HepG2 (cell line): ENCODE measurements at regions not wholly inside any gene's neighbourhood (a gene's known extent, or its start where the extent isn't known, plus 50 kb on each side); places are given as distances from the start of the nearest gene placed in this dataset.

Experiments used
- ATAC-seq: fragments of 200-7000 bp; cut with Tn5 transposase; 3 replicates; pipeline ENCODE4 v1.9.1; 2020; ENCODE audit warnings: mild to moderate bottlenecking, moderate library complexity
- BruUV-seq: library from RNA; stranded (reverse); fragments of 400-500 nt; replicated peaks from 2 replicates; lab custom pipeline; 2021; lab: Mats Ljungman, UMichigan
- CTCF ChIA-PET: fragments of 300-600 bp; formaldehyde crosslinking; extraction: SDS; loops from one replicate; lab custom pipeline; 2021; ENCODE audit warnings: low total read pairs, inconsistent platforms, low intra/inter-chr PET ratio; lab: Yijun Ruan, JAX
- POLR2A ChIA-PET: fragments of 350-600 bp; sonication (Branson Sonifier 250); formaldehyde crosslinking; loops from one replicate; lab custom pipeline; 2020; ENCODE audit warnings: antibody characterized with exemption, inconsistent platforms; lab: Yijun Ruan, JAX
- DNase-seq: peaks from one replicate; pipeline ENCODE4 v3.0.0-alpha.2; 2015; ENCODE audit warnings: low spot score
- FAIRE-seq: peaks from 3 replicates; lab custom pipeline; 2011; peaks lifted over from hg19 to GRCh38; lab: Jason Lieb, UNC
- H2AFZ ChIP-seq: one replicate; pipeline ENCODE4 v1.6.1; 2011; ENCODE audit warnings: low read length, inconsistent platforms
- H3K27ac ChIP-seq: fragments of 300-600 bp; 3 replicates; pipeline ENCODE4 v1.8.0; 2011; ENCODE audit warnings: mixed run types, mild to moderate bottlenecking, mixed read lengths, low read length, inconsistent platforms; ENCODE audit not compliant: insufficient read depth; ENCODE audit errors: extremely low read length
- H3K27me3 ChIP-seq, 2 experiments: fragments of 200-600 bp in 1 of 2; 2 replicates in 1 of 2; 3 replicates in 1 of 2; pipeline versions ENCODE4 v1.6.0 to v1.8.0; 2011; ENCODE audit warnings: low read length in 2 of 2, mild to moderate bottlenecking in 2 of 2, moderate library complexity in 2 of 2, inconsistent platforms in 1 of 2; ENCODE audit not compliant: insufficient read depth in 2 of 2, control insufficient read depth in 1 of 2
- H3K36me3 ChIP-seq, 2 experiments: fragments of 200-600 bp in 1 of 2; replicated peaks in 1 of 2; 2 replicates in 1 of 2; 3 replicates in 1 of 2; pipeline versions ENCODE4 v1.5.1 to v1.8.0; 2011; ENCODE audit warnings: low read length in 2 of 2, inconsistent platforms in 1 of 2; ENCODE audit not compliant: insufficient read depth in 2 of 2, control insufficient read depth in 1 of 2
- H3K4me1 ChIP-seq: 2 replicates; pipeline ENCODE4 v1.5.1; 2012; ENCODE audit warnings: low read length, inconsistent platforms; ENCODE audit not compliant: insufficient read depth
- H3K4me2 ChIP-seq: 2 replicates; pipeline ENCODE4 v1.6.0; 2011; ENCODE audit warnings: low read depth, low read length, inconsistent platforms
- H3K4me3 ChIP-seq, 3 experiments: fragments of 200-600 bp in 1 of 3; sonication (generic), shearing (Covaris generic) in 1 of 3; replicated peaks in 1 of 3; 2 replicates each; pipeline ENCODE4 v1.5.1; 2011 to 2016; ENCODE audit warnings: low read length in 3 of 3, inconsistent platforms in 2 of 3, low read depth in 2 of 3, mild to moderate bottlenecking in 2 of 3, control low read depth in 1 of 3, mixed read lengths in 1 of 3; ENCODE audit not compliant: insufficient read depth in 1 of 3
- H3K79me2 ChIP-seq: one replicate; pipeline ENCODE4 v1.6.1; 2011; ENCODE audit warnings: low read length, inconsistent platforms; ENCODE audit not compliant: insufficient read depth
- H3K9ac ChIP-seq: 2 replicates; pipeline ENCODE4 v1.6.0; 2011; ENCODE audit warnings: mild to moderate bottlenecking, low read depth, low read length, inconsistent platforms; ENCODE audit not compliant: insufficient read depth
- H3K9me3 ChIP-seq: 2 replicates; pipeline ENCODE4 v1.5.1; 2012; ENCODE audit warnings: mild to moderate bottlenecking, low read length
- H4K20me1 ChIP-seq: 2 replicates; pipeline ENCODE4 v1.6.0; 2011; ENCODE audit warnings: inconsistent platforms, mild to moderate bottlenecking, low read length, moderate library complexity; ENCODE audit not compliant: insufficient read depth
- ARHGAP35 ChIP-seq: sonication (generic); formaldehyde crosslinking; IDR thresholded peaks from 2 replicates; pipeline ENCODE4 v1.9.0; 2022; ENCODE audit warnings: mild to moderate bottlenecking, inconsistent platforms, moderate library complexity, missing genetic modification reagents, borderline replicate concordance
- ARNT ChIP-seq: fragments of 450-650 bp; IDR thresholded peaks from 2 replicates; pipeline ENCODE4 v1.6.1; 2017
- DNMT1 ChIP-seq: sonication (generic); formaldehyde crosslinking; IDR thresholded peaks from 2 replicates; pipeline ENCODE4 v1.5.1; 2020; ENCODE audit warnings: mild to moderate bottlenecking, missing genetic modification reagents
- HNF4G ChIP-seq, 2 experiments: sonication (generic) in 1 of 2; formaldehyde crosslinking in 1 of 2; IDR thresholded peaks; 2 replicates each; pipeline versions ENCODE4 v1.4.0 to v1.6.1; 2011 to 2020; ENCODE audit warnings: borderline replicate concordance in 2 of 2, low read depth in 2 of 2, mild to moderate bottlenecking in 2 of 2, low read length in 1 of 2, missing genetic modification reagents in 1 of 2, moderate library complexity in 1 of 2
- HOXD1 ChIP-seq: sonication (generic); formaldehyde crosslinking; IDR thresholded peaks from 2 replicates; pipeline ENCODE4 v1.5.0; 2020; ENCODE audit warnings: missing genetic modification reagents
- SRSF4 ChIP-seq: fragments of 200-400 bp; formaldehyde crosslinking; IDR thresholded peaks from one replicate; pipeline ENCODE4 v1.6.1; 2018; ENCODE audit warnings: mild to moderate bottlenecking, low read depth, low read length, moderate library complexity; ENCODE audit not compliant: poor library complexity, severe bottlenecking
- ZNF12 ChIP-seq: sonication (generic); formaldehyde crosslinking; IDR thresholded peaks from 2 replicates; pipeline ENCODE4 v1.5.0; 2020; ENCODE audit warnings: missing genetic modification reagents
- ZNF33B ChIP-seq: sonication (generic); formaldehyde crosslinking; IDR thresholded peaks from 2 replicates; pipeline ENCODE4 v1.5.1; 2020; ENCODE audit warnings: mild to moderate bottlenecking, missing genetic modification reagents
- ZNF713 ChIP-seq: sonication (generic); formaldehyde crosslinking; IDR thresholded peaks from 2 replicates; pipeline ENCODE4 v1.4.0; 2020; ENCODE audit warnings: mild to moderate bottlenecking, missing genetic modification reagents
- WGBS: methylation state at CpG from one replicate; pipeline ENCODE4 v1.1.6; 2017; ENCODE audit warnings: low lambda C conversion rate; 5-methylcytosine and 5-hydroxymethylcytosine counted together
- in situ Hi-C: cut with HindIII; loops from 2 replicates; pipeline ENCODE4 v1.10.0; 2017; ENCODE audit warnings: low pct_unique_long_range_greater_than_20kb; ENCODE audit not compliant: extremely low pct_ligation_motif_present
- intact Hi-C: fragments of 100-400 bp; cut with micrococcal nuclease; formaldehyde crosslinking; loops from one replicate; pipeline ENCODE4 v1.10.0; 2022; ENCODE audit not compliant: unreplicated experiment
- TF ChIP-seq, protein P1 (sequence below): sonication (generic); formaldehyde crosslinking; IDR thresholded peaks from 2 replicates; pipeline ENCODE4 v1.4.0; 2020; ENCODE audit warnings: missing genetic modification reagents, low read depth, mild to moderate bottlenecking, borderline replicate concordance
- TF ChIP-seq, protein P2 (sequence below): sonication (generic); formaldehyde crosslinking; IDR thresholded peaks from 2 replicates; pipeline ENCODE4 v1.4.0; 2020; ENCODE audit warnings: missing genetic modification reagents
- TF ChIP-seq, protein P3 (sequence below): sonication (generic); formaldehyde crosslinking; IDR thresholded peaks from 2 replicates; pipeline ENCODE4 v1.5.0; 2020; ENCODE audit warnings: mild to moderate bottlenecking, missing genetic modification reagents

DNA sequence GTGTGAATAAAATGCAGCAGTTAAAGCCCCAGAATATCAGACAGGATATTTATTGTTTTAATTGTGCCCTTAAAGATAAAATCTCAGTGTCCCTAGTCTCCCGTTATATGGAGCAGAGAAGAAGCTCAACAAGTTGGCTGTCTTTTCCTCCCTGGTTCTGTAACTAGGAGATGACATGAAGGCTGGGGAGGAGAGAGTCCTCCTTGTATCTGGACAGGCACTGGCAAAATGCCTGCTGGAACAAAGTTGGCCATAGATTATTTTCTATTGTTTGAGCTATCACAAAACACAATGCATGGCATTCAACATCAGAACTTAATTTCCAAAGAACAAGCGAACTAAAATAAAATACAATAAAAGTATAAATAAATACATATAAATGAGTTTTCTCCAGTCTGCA, 694.9 kb upstream of the KCND2 start:
- WGBS, result 27% methylated on average over 2 of the region's 2 CpGs
- in situ Hi-C loops (no loop called here), intact Hi-C loops (no loop called here)
- DNase-seq (no peak), ATAC-seq (no peak), FAIRE-seq (no peak)
- BruUV-seq, result no TSS peak
- CTCF ChIA-PET, result no interaction called here
- Histone ChIP-seq H3K36me3 (no peaks in the 10 kb centered on the region), H3K4me2 (no peak overlapping the region), H3K27ac (no peak overlapping the region), H3K27me3 (no peaks in the 10 kb centered on the region), H3K4me3 (no peak overlapping the region), H3K9me3 (no peaks in the 10 kb centered on the region), H3K9ac (no peak overlapping the region), H3K4me1 (no peaks in the 10 kb centered on the region), H2AFZ (no peak overlapping the region), H4K20me1 (no peaks in the 10 kb centered on the region), H3K79me2 (no peaks in the 10 kb centered on the region)
- POLR2A ChIA-PET, result no interaction called here
- TF ChIP-seq ZNF713 (no peak), DNMT1 (no peak), HNF4G (IDR thresholded peaks at IDR 0.05; ENCODE audit: borderline replicate concordance, low read depth, low read length) (no peak), HNF4G (CRISPR knock-in tag; IDR thresholded peaks at IDR 0.05; ENCODE audit: borderline replicate concordance, low read depth) (no peak), ZNF33B (CRISPR knock-in tag) (no peak), HOXD1 (no peak), ARHGAP35 (CRISPR knock-in tag) (no peak), ZNF12 (CRISPR knock-in tag) (no peak), ARNT (no peak), SRSF4 (no peak)
- TF ChIP-seq, protein P1, sequence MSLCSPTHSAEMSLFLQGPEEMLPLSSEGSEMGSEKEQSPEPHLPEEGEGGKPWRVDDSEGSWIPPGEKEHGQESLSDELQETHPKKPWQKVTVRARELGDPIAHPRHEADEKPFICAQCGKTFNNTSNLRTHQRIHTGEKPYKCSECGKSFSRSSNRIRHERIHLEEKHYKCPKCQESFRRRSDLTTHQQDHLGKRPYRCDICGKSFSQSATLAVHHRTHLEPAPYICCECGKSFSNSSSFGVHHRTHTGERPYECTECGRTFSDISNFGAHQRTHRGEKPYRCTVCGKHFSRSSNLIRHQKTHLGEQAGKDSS (CRISPR knock-in tag), result no peak
- TF ChIP-seq, protein P2, sequence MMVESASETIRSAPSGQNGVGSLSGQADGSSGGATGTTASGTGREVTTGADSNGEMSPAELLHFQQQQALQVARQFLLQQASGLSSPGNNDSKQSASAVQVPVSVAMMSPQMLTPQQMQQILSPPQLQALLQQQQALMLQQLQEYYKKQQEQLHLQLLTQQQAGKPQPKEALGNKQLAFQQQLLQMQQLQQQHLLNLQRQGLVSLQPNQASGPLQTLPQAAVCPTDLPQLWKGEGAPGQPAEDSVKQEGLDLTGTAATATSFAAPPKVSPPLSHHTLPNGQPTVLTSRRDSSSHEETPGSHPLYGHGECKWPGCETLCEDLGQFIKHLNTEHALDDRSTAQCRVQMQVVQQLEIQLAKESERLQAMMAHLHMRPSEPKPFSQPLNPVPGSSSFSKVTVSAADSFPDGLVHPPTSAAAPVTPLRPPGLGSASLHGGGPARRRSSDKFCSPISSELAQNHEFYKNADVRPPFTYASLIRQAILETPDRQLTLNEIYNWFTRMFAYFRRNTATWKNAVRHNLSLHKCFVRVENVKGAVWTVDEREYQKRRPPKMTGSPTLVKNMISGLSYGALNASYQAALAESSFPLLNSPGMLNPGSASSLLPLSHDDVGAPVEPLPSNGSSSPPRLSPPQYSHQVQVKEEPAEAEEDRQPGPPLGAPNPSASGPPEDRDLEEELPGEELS (CRISPR knock-in tag), result no peak
- TF ChIP-seq, protein P3, sequence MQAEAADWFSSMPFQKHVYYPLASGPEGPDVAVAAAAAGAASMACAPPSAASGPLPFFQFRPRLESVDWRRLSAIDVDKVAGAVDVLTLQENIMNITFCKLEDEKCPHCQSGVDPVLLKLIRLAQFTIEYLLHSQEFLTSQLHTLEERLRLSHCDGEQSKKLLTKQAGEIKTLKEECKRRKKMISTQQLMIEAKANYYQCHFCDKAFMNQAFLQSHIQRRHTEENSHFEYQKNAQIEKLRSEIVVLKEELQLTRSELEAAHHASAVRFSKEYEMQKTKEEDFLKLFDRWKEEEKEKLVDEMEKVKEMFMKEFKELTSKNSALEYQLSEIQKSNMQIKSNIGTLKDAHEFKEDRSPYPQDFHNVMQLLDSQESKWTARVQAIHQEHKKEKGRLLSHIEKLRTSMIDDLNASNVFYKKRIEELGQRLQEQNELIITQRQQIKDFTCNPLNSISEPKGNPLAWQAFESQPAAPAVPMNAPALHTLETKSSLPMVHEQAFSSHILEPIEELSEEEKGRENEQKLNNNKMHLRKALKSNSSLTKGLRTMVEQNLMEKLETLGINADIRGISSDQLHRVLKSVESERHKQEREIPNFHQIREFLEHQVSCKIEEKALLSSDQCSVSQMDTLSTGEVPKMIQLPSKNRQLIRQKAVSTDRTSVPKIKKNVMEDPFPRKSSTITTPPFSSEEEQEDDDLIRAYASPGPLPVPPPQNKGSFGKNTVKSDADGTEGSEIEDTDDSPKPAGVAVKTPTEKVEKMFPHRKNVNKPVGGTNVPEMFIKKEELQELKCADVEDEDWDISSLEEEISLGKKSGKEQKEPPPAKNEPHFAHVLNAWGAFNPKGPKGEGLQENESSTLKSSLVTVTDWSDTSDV (CRISPR knock-in tag), result no peak
